VCaP (cell line): ENCODE measurements at regions not wholly inside any gene's neighbourhood (a gene's known extent, or its start where the extent isn't known, plus 50 kb on each side); places are given as distances from the start of the nearest gene placed in this dataset.

Experiments
- H3K27ac ChIP-seq: fragments of 450-650 bp; 2 replicates; pipeline ENCODE4 v1.5.1; 2017
- TF ChIP-seq, protein P1 (sequence below): fragments of 450-650 bp; conservative IDR thresholded peaks from 2 replicates; pipeline ENCODE4 v1.5.1; 2017; ENCODE audit warnings: mild to moderate bottlenecking, moderate library complexity

DNA sequence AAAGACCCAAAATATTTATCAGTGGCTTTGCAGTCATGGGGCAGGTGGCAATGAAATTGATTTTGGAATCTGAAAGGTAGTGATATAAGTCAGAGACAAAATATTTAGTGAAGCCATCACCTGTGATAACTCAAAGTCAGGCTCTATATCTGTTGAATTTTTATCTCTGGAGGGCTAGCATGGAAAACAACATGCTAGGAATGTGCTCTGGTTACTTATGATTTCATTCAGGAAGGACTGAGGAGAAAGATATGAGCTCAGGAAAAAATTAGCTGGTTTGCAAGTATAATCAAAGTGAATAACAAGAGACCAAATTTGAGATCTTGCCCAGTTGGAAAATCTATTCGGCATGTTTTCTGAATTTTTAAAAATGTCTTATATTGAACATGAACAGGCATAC is 364.6 kb upstream of the LRRC7 start:
- TF ChIP-seq, protein P1, sequence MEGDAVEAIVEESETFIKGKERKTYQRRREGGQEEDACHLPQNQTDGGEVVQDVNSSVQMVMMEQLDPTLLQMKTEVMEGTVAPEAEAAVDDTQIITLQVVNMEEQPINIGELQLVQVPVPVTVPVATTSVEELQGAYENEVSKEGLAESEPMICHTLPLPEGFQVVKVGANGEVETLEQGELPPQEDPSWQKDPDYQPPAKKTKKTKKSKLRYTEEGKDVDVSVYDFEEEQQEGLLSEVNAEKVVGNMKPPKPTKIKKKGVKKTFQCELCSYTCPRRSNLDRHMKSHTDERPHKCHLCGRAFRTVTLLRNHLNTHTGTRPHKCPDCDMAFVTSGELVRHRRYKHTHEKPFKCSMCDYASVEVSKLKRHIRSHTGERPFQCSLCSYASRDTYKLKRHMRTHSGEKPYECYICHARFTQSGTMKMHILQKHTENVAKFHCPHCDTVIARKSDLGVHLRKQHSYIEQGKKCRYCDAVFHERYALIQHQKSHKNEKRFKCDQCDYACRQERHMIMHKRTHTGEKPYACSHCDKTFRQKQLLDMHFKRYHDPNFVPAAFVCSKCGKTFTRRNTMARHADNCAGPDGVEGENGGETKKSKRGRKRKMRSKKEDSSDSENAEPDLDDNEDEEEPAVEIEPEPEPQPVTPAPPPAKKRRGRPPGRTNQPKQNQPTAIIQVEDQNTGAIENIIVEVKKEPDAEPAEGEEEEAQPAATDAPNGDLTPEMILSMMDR: no peak
- H3K27ac ChIP-seq: no peak overlapping the region

DNA sequence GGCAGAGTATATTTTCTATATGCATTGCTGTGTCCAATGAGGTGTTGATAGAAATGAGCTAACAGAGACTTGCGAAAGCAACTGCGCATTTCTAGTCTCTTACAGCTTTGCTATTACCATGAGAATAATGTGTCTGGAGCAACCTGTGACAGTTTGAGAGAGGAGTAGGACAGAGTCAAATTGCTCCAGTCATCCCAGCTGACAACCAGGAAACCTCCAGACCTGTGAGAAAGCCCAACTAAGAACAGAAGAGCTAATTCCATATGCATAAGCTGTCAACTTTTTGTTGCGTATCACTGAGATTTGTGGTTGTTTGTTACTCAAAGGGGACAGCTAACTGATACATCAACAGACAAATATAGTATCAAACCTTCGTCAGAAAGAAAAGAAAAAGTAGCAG is 354.1 kb upstream of the LRRC7 start:
- H3K27ac ChIP-seq: no peak overlapping the region; the same call in 1 of the 2 replicates
- TF ChIP-seq, protein P1: no peak

DNA sequence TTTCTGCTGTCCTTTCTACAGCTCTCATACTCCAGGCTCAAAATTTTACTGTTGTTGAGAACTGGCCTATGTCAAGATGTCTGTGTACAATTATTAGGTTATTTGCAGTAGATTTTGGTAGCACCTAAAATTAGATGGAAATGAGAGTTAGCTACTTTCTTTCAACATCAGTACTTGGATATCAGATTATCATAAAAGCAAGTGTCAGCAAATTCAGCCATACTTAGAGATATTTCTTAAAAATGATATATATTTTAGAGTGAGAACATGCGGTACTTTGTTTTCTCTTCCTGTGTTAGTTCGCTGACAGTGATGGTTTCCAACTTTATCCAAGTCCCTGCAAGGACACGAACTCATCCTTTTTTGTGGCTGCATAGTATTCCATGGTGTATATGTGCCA is 351.8 kb upstream of the LRRC7 start:
- H3K27ac ChIP-seq: no peak overlapping the region
- TF ChIP-seq, protein P1: no peak

DNA sequence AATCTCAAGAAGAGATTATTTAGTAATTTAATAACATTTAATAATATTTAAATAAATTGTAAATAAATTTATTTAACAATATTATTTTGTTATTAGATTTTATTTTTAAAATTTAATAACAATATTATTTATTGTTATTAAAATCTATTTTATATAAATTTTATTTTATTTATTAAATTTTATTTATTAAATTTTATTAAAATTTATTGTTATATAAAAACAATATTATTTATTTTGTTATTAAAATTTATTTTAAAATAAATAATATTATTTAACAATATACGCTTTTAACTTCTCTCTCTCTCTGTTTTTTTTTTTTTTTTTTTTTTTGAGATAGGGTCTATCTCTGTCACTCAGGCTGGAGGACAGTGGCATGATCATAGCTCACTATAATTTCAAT is 347.1 kb upstream of the LRRC7 start:
- no peak overlapping the region for H3K27ac ChIP-seq
- TF ChIP-seq, protein P1: no peak

DNA sequence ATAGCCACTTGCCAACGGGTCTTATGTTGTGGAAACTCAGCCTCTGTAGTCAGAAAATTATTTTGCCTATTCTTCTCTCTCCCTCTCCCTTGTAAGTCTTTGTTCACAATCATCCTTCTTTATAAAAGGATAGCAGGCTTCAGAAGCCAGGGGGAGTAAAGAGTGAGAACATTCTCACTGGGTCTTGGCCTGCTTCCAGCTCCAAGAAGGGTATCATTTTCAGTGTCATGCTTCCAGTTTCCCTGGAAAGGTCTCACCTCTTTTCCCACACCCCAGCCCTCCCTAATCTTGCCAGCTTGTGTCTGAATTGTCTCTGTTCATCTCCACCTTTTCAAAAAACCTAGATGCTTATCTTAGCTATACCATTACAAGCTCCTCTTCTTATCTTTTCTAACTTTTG is 346.2 kb upstream of the LRRC7 start:
- TF ChIP-seq, protein P1: peak; percentile 23
- H3K27ac ChIP-seq: no peak overlapping the region

DNA sequence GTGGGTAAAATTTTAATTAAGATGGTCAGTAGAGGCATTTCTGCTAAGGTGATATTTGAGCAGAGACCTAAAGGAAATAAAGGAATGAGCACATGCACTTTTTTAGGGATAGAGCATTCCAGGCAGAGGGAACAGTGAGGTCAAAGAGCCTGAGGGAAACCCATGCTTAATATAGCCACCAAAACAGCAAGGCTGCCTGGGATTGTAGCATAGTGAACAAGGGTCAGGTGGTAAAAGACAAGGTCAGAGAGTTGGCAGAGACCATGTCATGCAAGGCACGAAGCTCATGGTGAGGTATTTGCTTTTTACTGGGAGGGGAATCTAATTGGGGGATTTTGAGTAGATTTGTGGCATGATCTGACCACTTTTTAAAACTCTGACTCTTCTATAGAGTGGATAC is 344.6 kb upstream of the LRRC7 start:
- TF ChIP-seq, protein P1: no peak
- H3K27ac ChIP-seq: no peak overlapping the region

DNA sequence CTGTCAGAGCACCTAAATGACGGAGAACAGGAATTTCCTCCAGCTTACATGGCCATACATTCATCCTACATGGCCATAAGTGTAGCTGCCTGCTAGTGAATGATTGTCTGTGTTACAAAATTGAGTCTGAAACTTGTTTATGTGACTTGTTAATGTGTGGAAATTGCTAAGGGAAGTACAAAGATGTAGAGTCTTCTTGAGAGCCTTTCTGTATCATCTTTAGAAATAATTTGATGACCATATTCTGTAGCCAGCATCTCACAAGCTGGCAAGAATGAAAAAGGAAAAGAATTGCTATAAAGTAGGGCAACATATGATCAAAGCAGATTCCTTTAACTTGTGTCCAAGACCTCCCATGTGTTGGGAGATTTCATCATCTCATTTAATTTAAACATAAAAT is 339.2 kb upstream of the LRRC7 start:
- TF ChIP-seq, protein P1: no peak

DNA sequence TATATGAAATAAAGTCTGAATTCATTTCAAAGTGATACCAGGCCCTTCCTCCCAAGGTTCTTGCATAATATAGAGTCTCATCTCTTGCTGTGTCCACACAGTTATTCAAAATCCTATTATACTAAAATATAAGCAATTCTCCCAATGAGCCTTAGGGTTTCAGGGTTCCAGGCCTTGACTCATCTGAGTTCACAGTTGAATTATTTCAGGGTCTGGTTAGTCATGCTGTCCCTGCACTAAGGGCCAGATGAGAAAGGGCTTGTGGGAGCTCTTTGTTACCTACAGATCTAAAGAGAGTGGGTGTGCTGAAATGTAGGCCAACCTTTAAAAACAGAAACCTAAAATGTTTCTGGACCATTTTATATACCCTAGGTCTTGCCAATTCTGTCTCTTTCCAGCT is 337.5 kb upstream of the LRRC7 start:
- TF ChIP-seq, protein P1: no peak
- H3K27ac ChIP-seq: no peak overlapping the region

More for the DNA sequence above, 339.2 kb upstream of the LRRC7 start:
- H3K27ac ChIP-seq: no peak overlapping the region
